Naive thymus-derived CD8-positive, alpha-beta T cell (primary cell): ENCODE measurements at regions not wholly inside any gene's neighbourhood (a gene's known extent, or its start where the extent isn't known, plus 50 kb on each side); places are given as distances from the start of the nearest gene placed in this dataset.

Experiments
- ATAC-seq, 2 donors: fragments of 150-1000 bp; cut with Tn5 transposase in 1 of 2; sonication (Bioruptor Pico), chemical (Tn5 transposase) in 1 of 2; 1 replicate in 1 of 2; 2 replicates in 1 of 2; pipeline ENCODE4 v1.10.0; 2021; ENCODE audit warnings: mild to moderate bottlenecking in 2 of 2, moderate library complexity in 2 of 2
- POLR2A ChIA-PET: fragments of 350-600 bp; sonication (Branson Sonifier 250); formaldehyde crosslinking; loops from one replicate; lab custom pipeline; 2021; ENCODE audit warnings: antibody characterized with exemption; lab: Charles Lee
- DNase-seq, 10 donors: peaks; one replicate each; pipeline versions ENCODE4 v3.0.0 to v3.0.0-alpha.2; 2020 to 2022
- H3K27ac Mint-ChIP-seq, 10 donors: one replicate each; pipeline ENCODE4 v1.8.0; 2020 to 2022; ENCODE audit warnings: mild to moderate bottlenecking in 10 of 10, mixed read lengths in 10 of 10, moderate library complexity in 4 of 10, inconsistent platforms in 1 of 10
- H3K27me3 Mint-ChIP-seq, 5 donors: one replicate each; pipeline ENCODE4 v1.8.0; 2021 to 2022; ENCODE audit warnings: mixed read lengths in 5 of 5
- H3K36me3 Mint-ChIP-seq, 3 donors: one replicate each; pipeline ENCODE4 v1.8.0; 2020 to 2022; ENCODE audit warnings: mixed read lengths in 3 of 3, mild to moderate bottlenecking in 2 of 3, inconsistent platforms in 1 of 3
- H3K4me1 Mint-ChIP-seq, 4 donors: one replicate each; pipeline ENCODE4 v1.8.0; 2021 to 2022; ENCODE audit warnings: mixed read lengths in 4 of 4
- H3K4me3 Mint-ChIP-seq, 10 donors: one replicate each; pipeline ENCODE4 v1.8.0; 2020 to 2022; ENCODE audit warnings: mild to moderate bottlenecking in 10 of 10, mixed read lengths in 10 of 10, moderate library complexity in 6 of 10, inconsistent platforms in 1 of 10
- H3K9me3 Mint-ChIP-seq, 9 donors: one replicate each; pipeline ENCODE4 v1.8.0; 2020 to 2022; ENCODE audit warnings: mixed read lengths in 9 of 9, mild to moderate bottlenecking in 3 of 9, inconsistent platforms in 1 of 9, moderate library complexity in 1 of 9

DNA sequence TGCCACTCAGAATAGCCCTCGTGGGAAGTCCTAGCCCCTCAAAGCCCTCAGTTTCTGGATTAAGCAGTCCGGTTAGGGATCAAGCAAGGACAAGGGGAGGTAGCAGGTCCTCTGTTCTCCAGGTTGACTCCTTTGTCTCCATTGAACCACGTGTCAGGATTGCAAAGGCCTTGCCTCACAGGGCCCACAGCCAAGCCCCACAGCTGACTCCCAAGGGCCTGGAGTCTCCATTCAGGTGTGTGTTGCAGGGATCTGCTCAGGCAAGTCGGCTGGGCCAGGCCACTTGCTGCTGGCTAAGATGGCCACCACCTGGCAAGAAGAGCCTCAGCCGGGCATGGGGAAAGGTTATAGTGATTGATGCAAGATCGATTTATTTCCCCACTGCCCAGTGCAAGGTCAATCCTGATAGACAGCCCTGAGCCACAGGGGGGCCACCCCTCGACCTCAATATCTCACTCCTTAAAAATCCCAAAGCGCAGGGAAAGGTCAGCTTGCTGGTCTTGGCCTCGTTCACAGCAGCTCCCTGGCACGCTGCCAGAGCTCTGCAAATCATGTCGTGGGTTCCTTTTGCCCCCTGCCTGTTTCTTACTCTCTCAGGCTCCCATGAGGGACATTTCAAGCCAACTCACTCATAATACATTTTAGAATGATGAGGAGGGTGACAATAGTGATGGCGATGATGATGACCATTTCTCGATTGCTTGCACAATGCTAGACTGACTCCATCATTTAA is 75.9 kb downstream of the EDN3 start:
- peak overlapping the region in 1 of 10 donors; percentile 1 for H3K27ac Mint-ChIP-seq
- no peak overlapping the region for H3K4me3 Mint-ChIP-seq
- H3K4me1 Mint-ChIP-seq, result peaks cover 0 to 11% (median 3%) of the 10 kb centered on the region in 4 donors
- H3K36me3 Mint-ChIP-seq, result no peaks in the 10 kb centered on the region
- POLR2A ChIA-PET, result no interaction called here
- H3K27me3 Mint-ChIP-seq, result peaks cover 4 to 15% (median 10%) of the 10 kb centered on the region in 5 donors
- ATAC-seq (no peak), DNase-seq (no peak)
- H3K9me3 Mint-ChIP-seq, result no peaks in the 10 kb centered on the region

DNA sequence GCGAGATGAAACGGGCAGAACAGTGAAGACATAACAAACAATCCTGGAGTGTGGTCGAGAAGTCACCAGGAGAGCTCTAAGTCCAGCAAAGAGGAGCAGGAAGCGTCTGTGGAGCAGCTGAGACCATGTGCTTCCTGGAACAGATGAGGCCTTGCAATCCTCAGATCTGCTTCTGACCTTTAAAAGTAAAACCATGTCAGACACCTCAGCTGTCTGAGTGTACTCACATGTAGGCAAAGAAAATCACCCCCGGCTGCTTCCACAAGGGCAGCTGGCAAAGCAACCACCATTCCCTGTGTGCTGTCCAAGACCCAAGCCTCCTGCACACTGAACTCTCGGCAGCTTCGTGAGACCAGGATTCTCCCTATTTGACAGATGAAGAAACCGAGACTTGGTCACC is 76.6 kb downstream of the EDN3 start:
- Mint-ChIP-seq H3K27ac (peak overlapping the region in 1 of 10 donors; percentile 1), H3K4me3 (no peak overlapping the region), H3K9me3 (no peaks in the 10 kb centered on the region), H3K27me3 (peaks cover 4 to 15% (median 10%) of the 10 kb centered on the region in 5 donors), H3K4me1 (peaks cover 0 to 10% (median 3%) of the 10 kb centered on the region in 4 donors), H3K36me3 (no peaks in the 10 kb centered on the region)
- POLR2A ChIA-PET, result no interaction called here
- no peak for DNase-seq
- no peak for ATAC-seq

DNA sequence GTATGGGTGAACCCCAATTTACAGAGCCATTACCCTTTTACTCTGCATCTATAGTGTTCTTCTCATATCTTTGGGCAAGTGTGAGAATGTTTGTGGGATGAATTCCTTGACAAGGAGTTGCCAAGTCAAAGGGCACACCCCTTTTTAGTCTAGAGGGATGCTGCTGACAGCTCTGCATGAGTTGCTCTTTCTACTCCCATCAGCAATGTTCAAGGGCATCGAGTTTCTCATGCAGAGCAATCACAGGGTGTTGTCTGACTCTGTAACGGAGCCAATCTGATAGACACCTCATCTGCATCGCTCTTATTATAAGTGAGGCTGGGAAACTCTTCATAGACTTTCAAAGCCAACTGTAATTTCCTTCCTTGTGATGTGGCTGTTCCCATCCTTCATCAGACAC is 77.4 kb downstream of the EDN3 start:
- H3K4me3 Mint-ChIP-seq, result no peak overlapping the region
- H3K27ac Mint-ChIP-seq, result no peak overlapping the region
- no peak for DNase-seq

DNA sequence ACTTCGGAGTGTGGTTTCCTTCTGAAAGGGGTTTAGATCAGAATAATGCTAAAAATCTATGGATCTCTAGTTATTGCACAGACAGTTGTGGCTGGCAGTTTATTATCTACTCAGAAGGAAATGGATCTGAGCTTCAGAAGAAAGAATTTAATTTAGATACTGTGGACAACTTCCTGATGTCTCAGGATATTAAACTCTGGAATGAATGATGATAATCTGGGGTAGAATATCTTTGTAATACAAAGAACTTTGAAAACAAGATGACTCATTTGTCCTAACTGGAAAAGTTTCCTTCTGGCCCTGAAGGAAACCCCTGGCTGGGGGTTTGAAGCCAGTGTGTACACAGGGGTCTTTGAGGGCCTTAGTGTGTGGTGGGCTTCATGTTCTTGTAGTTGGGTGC is 78.0 kb downstream of the EDN3 start:
- Mint-ChIP-seq H3K4me3 (no peak overlapping the region), H3K36me3 (no peaks in the 10 kb centered on the region), H3K4me1 (peaks cover 0 to 10% (median 3%) of the 10 kb centered on the region in 4 donors), H3K27me3 (peaks cover 0 to 10% (median 5%) of the 10 kb centered on the region in 5 donors), H3K27ac (no peak overlapping the region), H3K9me3 (no peaks in the 10 kb centered on the region)
- ATAC-seq, result no peak
- no peak for DNase-seq
- POLR2A ChIA-PET, result no interaction called here

More for the DNA sequence above, 77.4 kb downstream of the EDN3 start:
- no peaks in the 10 kb centered on the region for H3K9me3 Mint-ChIP-seq
- H3K36me3 Mint-ChIP-seq, result no peaks in the 10 kb centered on the region
- peaks cover 4 to 12% (median 10%) of the 10 kb centered on the region in 5 donors for H3K27me3 Mint-ChIP-seq
- H3K4me1 Mint-ChIP-seq, result peaks cover 0 to 10% (median 3%) of the 10 kb centered on the region in 4 donors
- ATAC-seq, result no peak
- POLR2A ChIA-PET, result no interaction called here

DNA sequence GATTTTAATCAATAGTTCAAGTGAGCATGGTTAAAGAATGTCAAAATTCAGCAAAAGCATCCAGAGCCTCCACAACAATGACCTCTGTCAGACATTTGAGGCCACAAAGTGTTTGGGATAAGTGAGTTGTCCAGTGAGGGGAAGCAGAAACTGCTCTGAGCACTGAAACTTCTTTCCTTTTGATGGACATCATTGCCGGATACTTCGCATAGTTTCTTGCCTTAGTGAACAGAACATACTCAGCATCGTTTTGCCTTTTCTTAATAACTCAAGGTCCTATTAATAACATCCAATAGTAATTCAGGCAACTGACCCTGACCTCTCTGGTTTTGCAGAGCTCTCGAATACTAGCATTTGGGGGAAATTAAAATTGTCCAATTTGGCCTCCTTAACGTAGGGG is 78.6 kb downstream of the EDN3 start:
- H3K4me3 Mint-ChIP-seq, result no peak overlapping the region
- no peak for DNase-seq
- H3K27ac Mint-ChIP-seq, result no peak overlapping the region
- H3K9me3 Mint-ChIP-seq, result no peaks in the 10 kb centered on the region
- no peak for ATAC-seq
- peaks cover 0 to 6% (median 2%) of the 10 kb centered on the region in 5 donors for H3K27me3 Mint-ChIP-seq
- POLR2A ChIA-PET, result no interaction called here
- H3K36me3 Mint-ChIP-seq, result no peaks in the 10 kb centered on the region
- peaks cover 0 to 10% (median 3%) of the 10 kb centered on the region in 4 donors for H3K4me1 Mint-ChIP-seq

DNA sequence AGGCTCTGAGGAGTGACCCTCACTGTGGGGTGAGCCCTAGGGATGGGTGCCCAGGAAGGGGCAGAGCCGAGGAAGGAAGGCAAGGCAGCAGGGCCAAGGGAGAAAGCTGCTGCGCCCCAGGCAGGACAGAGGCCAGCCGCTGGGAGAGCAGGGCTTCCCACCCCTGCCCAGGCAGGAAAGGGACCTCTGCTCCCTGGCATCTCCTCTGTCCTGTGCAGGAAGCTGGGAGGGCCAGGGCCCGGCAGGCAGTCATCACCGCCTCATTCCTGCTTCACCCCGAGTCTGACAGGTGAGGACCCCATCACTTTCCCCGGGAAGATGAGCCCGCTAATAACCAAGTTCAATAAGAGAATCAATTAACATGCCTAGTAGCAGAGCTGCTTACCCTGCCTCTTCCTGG is 81.3 kb downstream of the EDN3 start:
- Mint-ChIP-seq H3K27me3 (peaks cover 0 to 6% (median 2%) of the 10 kb centered on the region in 5 donors), H3K27ac (no peak overlapping the region), H3K4me1 (peaks cover 8 to 13% (median 13%) of the 10 kb centered on the region in 4 donors), H3K4me3 (no peak overlapping the region), H3K9me3 (peaks cover 0 to 4% (median 0%) of the 10 kb centered on the region in 9 donors), H3K36me3 (no peaks in the 10 kb centered on the region)
- no peak for ATAC-seq
- no peak for DNase-seq
- POLR2A ChIA-PET, result no interaction called here

DNA sequence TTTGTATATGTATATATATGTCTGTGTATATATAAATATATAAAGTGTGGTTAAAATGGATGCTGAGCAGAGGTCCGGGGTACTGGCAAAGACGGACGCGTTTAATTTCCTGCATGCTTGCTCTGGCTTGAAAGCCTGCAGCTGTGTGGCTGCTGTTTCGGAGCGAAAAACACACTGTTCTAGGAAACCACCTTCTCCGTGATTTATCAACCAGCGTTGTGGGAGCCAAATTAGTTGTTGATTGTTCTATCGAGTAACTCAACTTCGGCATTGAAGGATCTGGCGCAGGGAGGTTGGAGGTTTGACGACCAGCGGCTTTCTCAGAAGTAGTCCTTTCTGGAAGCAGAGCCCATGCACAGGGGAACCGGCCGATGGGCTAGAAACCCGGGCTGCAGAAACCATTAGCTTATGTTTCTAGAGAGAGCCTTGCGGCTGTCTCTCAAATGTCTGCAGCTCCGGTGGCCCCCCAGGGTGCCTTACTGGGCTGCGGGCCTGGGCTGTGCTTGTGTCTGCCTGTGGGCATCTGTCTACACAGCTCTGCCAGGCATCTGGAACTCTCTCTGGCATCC is 81.8 kb downstream of the EDN3 start:
- no peak for DNase-seq
- Mint-ChIP-seq H3K36me3 (no peaks in the 10 kb centered on the region), H3K9me3 (peaks cover 0 to 4% (median 0%) of the 10 kb centered on the region in 9 donors), H3K4me3 (no peak overlapping the region), H3K27me3 (peaks cover 0 to 3% (median under 1%) of the 10 kb centered on the region in 5 donors), H3K27ac (peak overlapping the region in 2 of 10 donors; percentile 27 to 49), H3K4me1 (peaks cover 8 to 13% (median 12%) of the 10 kb centered on the region in 4 donors)
- no peak for ATAC-seq
- POLR2A ChIA-PET, result no interaction called here

DNA sequence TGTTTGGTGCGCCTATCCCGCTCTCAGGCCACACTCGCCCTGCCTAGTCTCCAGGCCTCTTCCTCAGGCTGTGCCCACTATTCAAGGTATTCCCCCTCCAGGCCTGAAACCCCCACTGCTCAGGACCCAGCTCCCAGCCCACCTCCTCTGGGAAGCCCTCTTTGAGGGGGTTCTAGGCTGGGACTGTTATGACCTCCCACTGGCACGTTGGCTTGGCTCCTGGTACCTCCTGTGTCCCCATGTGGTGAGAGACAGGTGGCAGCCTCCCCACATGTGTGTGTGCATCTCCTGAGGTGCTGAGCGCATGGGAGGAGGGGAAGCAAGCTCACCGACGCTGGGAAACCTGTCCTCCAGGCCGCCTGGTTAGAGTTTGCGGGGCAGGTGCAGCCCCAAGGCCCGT is 82.5 kb downstream of the EDN3 start:
- peaks cover 0 to 4% (median 0%) of the 10 kb centered on the region in 9 donors for H3K9me3 Mint-ChIP-seq
- H3K27me3 Mint-ChIP-seq, result peaks cover 0 to 3% (median 0%) of the 10 kb centered on the region in 5 donors
- H3K4me3 Mint-ChIP-seq, result no peak overlapping the region
- H3K36me3 Mint-ChIP-seq, result no peaks in the 10 kb centered on the region
- ATAC-seq, result no peak
- peaks cover 8 to 11% (median 10%) of the 10 kb centered on the region in 4 donors for H3K4me1 Mint-ChIP-seq
- no peak for DNase-seq
- POLR2A ChIA-PET, result no interaction called here
- H3K27ac Mint-ChIP-seq, result no peak overlapping the region

DNA sequence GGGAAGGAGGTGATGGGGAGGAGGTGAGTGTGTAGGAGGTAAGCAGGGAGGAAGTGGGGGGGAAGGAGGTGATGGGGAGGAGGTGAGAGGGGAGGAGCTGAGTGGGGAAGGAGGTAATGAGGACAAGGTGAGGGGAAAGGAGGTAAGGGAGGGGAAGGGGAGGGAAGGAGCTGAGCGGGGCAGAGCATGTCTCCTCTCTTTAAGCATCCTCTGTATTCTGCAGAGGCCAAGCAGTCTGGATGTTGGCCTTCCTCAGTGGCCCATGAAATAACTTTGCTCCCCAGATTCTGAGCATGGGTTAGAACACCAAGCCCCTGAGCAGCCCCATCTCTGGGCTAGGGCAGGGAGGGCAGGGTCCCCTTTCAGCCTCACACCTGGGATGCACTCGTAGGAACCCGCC is 84.6 kb downstream of the EDN3 start:
- Mint-ChIP-seq H3K9me3 (peaks cover 0 to 4% (median 0%) of the 10 kb centered on the region in 9 donors), H3K4me3 (peak overlapping the region in 4 of 10 donors; percentile 22 to 63 (median 43)), H3K27ac (peak overlapping the region in 9 of 10 donors; percentile 51 to 92 (median 80)), H3K36me3 (no peaks in the 10 kb centered on the region), H3K27me3 (peaks cover 0 to 3% (median 1%) of the 10 kb centered on the region in 5 donors), H3K4me1 (peaks cover 8 to 10% (median 8%) of the 10 kb centered on the region in 4 donors)
- DNase-seq (peak in 3 of 10 donors; percentile 12 to 47 (median 15)), ATAC-seq (peak; percentile 44 to 63)
- POLR2A ChIA-PET, result interaction anchor here (0.7 to 1.6 kb wide), 2 partner anchors 132 to 495 kb away, joined by 3 to 4 read pairs; no protein-coding TSS in a partner anchor

DNA sequence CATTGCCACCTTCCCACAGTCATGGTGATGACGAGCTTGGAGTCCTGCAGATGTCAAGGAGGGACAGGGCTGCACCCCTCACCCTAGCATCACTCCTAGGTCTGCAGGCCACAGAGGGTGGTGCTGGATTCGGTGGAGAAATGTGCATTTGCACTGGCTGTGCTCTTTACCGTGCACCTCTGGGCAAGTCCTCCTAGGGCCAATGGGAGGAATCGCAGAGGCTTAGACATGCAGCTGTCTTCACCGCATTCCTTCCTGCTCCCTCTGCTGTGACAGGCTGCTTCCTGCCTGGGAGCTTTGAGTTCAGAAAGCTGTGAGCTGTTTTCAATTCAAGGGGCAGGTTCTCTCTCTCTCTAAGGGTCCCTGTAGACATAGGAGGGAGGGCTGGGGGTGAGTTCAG is 85.1 kb downstream of the EDN3 start:
- POLR2A ChIA-PET, result interaction anchor here (0.7 to 1.6 kb wide), 2 partner anchors 132 to 496 kb away, joined by 3 to 4 read pairs; no protein-coding TSS in a partner anchor
- Mint-ChIP-seq H3K4me3 (peak overlapping the region in 6 of 10 donors; percentile 22 to 63 (median 34)), H3K9me3 (peaks cover 0 to 4% (median 0%) of the 10 kb centered on the region in 9 donors), H3K27me3 (peaks cover 0 to 2% (median 0%) of the 10 kb centered on the region in 5 donors), H3K27ac (peak overlapping the region; percentile 48 to 92 (median 80)), H3K36me3 (no peaks in the 10 kb centered on the region), H3K4me1 (peaks cover 6 to 10% (median 8%) of the 10 kb centered on the region in 4 donors)
- DNase-seq (peak in 6 of 10 donors; percentile 12 to 44 (median 30)), ATAC-seq (peak; percentile 80 to 85)

DNA sequence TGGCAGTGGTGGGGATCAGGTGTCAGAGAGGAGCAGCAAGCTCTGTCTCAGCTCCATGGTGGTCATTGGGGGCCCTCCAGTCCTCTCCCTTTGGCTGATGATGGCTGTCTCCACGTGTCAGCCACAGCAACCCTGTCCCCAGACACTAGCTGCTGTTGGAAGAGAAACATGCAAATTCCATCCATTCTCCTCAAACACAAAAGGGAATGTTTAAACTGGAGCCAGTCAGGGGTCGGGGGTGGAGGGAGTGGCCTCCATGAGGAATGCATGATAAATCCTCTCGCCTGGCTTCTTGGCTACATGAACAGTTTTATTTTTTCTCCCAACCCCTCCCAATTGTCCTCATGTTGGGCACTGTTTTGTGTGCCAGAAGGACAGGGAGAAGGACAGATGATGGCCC is 86.4 kb downstream of the EDN3 start:
- POLR2A ChIA-PET, result interaction anchor here (1.1 kb wide), 1 partner anchor 736 kb away, joined by 3 read pairs; the partner anchor contains the start of gene STX16
- H3K36me3 Mint-ChIP-seq, result no peaks in the 10 kb centered on the region
- peaks cover 6 to 10% (median 8%) of the 10 kb centered on the region in 4 donors for H3K4me1 Mint-ChIP-seq
- peaks cover 0 to 2% (median 0%) of the 10 kb centered on the region in 5 donors for H3K27me3 Mint-ChIP-seq
- H3K27ac Mint-ChIP-seq, result peak overlapping the region in 1 of 10 donors; percentile 19
- ATAC-seq (no peak), DNase-seq (no peak)
- H3K4me3 Mint-ChIP-seq, result no peak overlapping the region
- H3K9me3 Mint-ChIP-seq, result peaks cover 0 to 4% (median 0%) of the 10 kb centered on the region in 9 donors

DNA sequence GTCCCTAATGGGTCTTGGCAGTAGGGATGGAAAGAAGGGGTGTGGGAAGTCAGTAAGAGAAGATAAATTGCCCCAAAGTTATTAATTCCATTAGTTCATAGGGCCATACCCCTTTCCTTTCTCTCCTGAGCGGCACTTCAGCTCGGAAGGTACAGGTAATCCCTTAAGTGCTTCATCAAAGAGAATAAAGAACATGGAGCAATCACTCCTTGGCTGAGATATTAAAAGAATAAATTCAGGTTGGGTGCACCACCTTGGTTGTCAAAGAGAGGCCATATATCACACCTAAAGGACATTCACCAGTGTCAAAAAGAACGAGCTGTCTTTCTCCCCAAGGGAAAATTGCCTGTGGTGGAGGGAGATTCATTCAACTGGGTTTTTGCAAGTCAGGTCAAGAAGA is 87.5 kb downstream of the EDN3 start:
- H3K4me1 Mint-ChIP-seq, result peaks cover 6 to 10% (median 8%) of the 10 kb centered on the region in 4 donors
- no peaks in the 10 kb centered on the region for H3K36me3 Mint-ChIP-seq
- ATAC-seq, result no peak
- no peak overlapping the region for H3K27ac Mint-ChIP-seq
- POLR2A ChIA-PET, result interaction anchor here (0.6 kb wide), 1 partner anchor 13 kb away, joined by 5 read pairs; no protein-coding TSS in a partner anchor
- H3K9me3 Mint-ChIP-seq, result peaks cover 0 to 4% (median 0%) of the 10 kb centered on the region in 9 donors
- no peak for DNase-seq
- H3K27me3 Mint-ChIP-seq, result peaks cover 0 to 2% (median 0%) of the 10 kb centered on the region in 5 donors
- no peak overlapping the region for H3K4me3 Mint-ChIP-seq
